GM23338 (cell line): ENCODE measurements at regions not wholly inside any gene's neighbourhood (a gene's known extent, or its start where the extent isn't known, plus 50 kb on each side); places are given as distances from the start of the nearest gene placed in this dataset.

ENCODE experiments used
- ATAC-seq: fragments of 200-7000 bp; cut with Tn5 transposase; 3 replicates; pipeline ENCODE4 v1.9.1; 2020
- DNase-seq: peaks from one replicate; pipeline ENCODE4 v3.0.0-alpha.2; 2015; ENCODE audit warnings: low spot score
- H2AFZ ChIP-seq: fragments of 200-600 bp; sonication (generic); 2 replicates; pipeline ENCODE4 v1.8.0; 2016; ENCODE audit warnings: antibody characterized with exemption, mild to moderate bottlenecking, moderate library complexity
- H3F3A ChIP-seq: fragments of 200-600 bp; sonication (generic); replicated peaks from 2 replicates; pipeline ENCODE4 v1.8.0; 2017; ENCODE audit warnings: antibody characterized with exemption, mixed run types, low read depth
- H3K27ac ChIP-seq: fragments of 200-600 bp; sonication (generic); 2 replicates; pipeline ENCODE4 v1.6.1; 2016; ENCODE audit warnings: low read depth
- H3K27me3 ChIP-seq: fragments of 200-600 bp; sonication (generic); 2 replicates; pipeline ENCODE4 v1.8.0; 2016; ENCODE audit warnings: mild to moderate bottlenecking, mixed run types, moderate library complexity; ENCODE audit not compliant: insufficient read depth
- H3K36me3 ChIP-seq: fragments of 200-600 bp; sonication (generic); 2 replicates; pipeline ENCODE4 v1.8.0; 2016; ENCODE audit warnings: mild to moderate bottlenecking; ENCODE audit not compliant: insufficient read depth
- H3K4me1 ChIP-seq: fragments of 200-600 bp; sonication (generic); 2 replicates; pipeline ENCODE4 v1.8.0; 2016; ENCODE audit warnings: mild to moderate bottlenecking, moderate library complexity; ENCODE audit not compliant: insufficient read depth
- H3K4me2 ChIP-seq: fragments of 200-600 bp; sonication (generic); 2 replicates; pipeline ENCODE4 v1.7.1; 2017; ENCODE audit warnings: mixed run types
- H3K4me3 ChIP-seq: fragments of 200-600 bp; sonication (generic); 2 replicates; pipeline ENCODE4 v1.6.1; 2016; ENCODE audit warnings: mixed run types
- H3K79me2 ChIP-seq: fragments of 200-600 bp; sonication (generic); replicated peaks from 2 replicates; pipeline ENCODE4 v1.8.0; 2017; ENCODE audit warnings: mild to moderate bottlenecking; ENCODE audit not compliant: insufficient read depth
- H3K9me2 ChIP-seq: fragments of 200-600 bp; sonication (generic); 2 replicates; pipeline ENCODE4 v1.8.0; 2017; ENCODE audit not compliant: insufficient read depth
- H4K20me1 ChIP-seq: fragments of 200-600 bp; sonication (generic); replicated peaks from 2 replicates; pipeline ENCODE4 v1.8.0; 2017; ENCODE audit warnings: mild to moderate bottlenecking; ENCODE audit not compliant: insufficient read depth
- H3K27ac Mint-ChIP-seq: 2 replicates; pipeline ENCODE4 v1.8.0; 2020; ENCODE audit warnings: inconsistent platforms, mild to moderate bottlenecking, moderate library complexity, mixed read lengths
- H3K27me3 Mint-ChIP-seq: 3 replicates; pipeline ENCODE4 v1.8.0; 2022; ENCODE audit warnings: low read depth, mild to moderate bottlenecking, moderate library complexity, mixed read lengths, inconsistent platforms; ENCODE audit not compliant: insufficient read depth, poor library complexity
- H3K36me3 Mint-ChIP-seq: 3 replicates; pipeline ENCODE4 v1.8.0; 2021; ENCODE audit warnings: low read depth, mild to moderate bottlenecking, inconsistent platforms, moderate library complexity, mixed read lengths
- H3K4me1 Mint-ChIP-seq: 3 replicates; pipeline ENCODE4 v1.8.0; 2020; ENCODE audit warnings: mild to moderate bottlenecking, inconsistent platforms, mixed read lengths
- H3K4me3 Mint-ChIP-seq: 3 replicates; pipeline ENCODE4 v1.8.0; 2021; ENCODE audit warnings: moderate library complexity, mild to moderate bottlenecking, inconsistent platforms, mixed read lengths
- H3K9me3 Mint-ChIP-seq: 3 replicates; pipeline ENCODE4 v1.8.0; 2020; ENCODE audit warnings: moderate library complexity, mild to moderate bottlenecking, inconsistent platforms, mixed read lengths
- EZH2 ChIP-seq: fragments of 200-600 bp; sonication (generic); IDR thresholded peaks from one replicate; pipeline ENCODE4 v1.8.0; 2017; ENCODE audit warnings: antibody characterized with exemption, mild to moderate bottlenecking, low read depth; ENCODE audit not compliant: unreplicated experiment
- EZH2phosphoT487 ChIP-seq: fragments of 200-600 bp; sonication (generic); IDR thresholded peaks from one replicate; pipeline ENCODE4 v1.8.1; 2018; ENCODE audit warnings: antibody characterized with exemption; ENCODE audit not compliant: unreplicated experiment
- JUNB ChIP-seq: IDR thresholded peaks from one replicate; pipeline ENCODE4 v1.6.1; 2016; ENCODE audit warnings: antibody characterized with exemption; ENCODE audit not compliant: unreplicated experiment
- POLR2AphosphoS5 ChIP-seq: IDR thresholded peaks from 2 replicates; pipeline ENCODE4 v1.6.1; 2016; ENCODE audit warnings: antibody characterized with exemption, low read depth
- STAT1 ChIP-seq: IDR thresholded peaks from one replicate; pipeline ENCODE4 v1.6.1; 2016; ENCODE audit warnings: antibody characterized with exemption; ENCODE audit not compliant: unreplicated experiment
- ZNF114 ChIP-seq: fragments of 250-450 bp; sonication (Bioruptor Pico); IDR thresholded peaks from 2 replicates; pipeline ENCODE4 v1.5.0; 2020; ENCODE audit warnings: mild to moderate bottlenecking, moderate library complexity
- ZNF331 ChIP-seq: fragments of 250-450 bp; sonication (Bioruptor Pico); IDR thresholded peaks from 2 replicates; pipeline ENCODE4 v1.5.0; 2020; ENCODE audit warnings: low read depth, mild to moderate bottlenecking, moderate library complexity
- TF ChIP-seq, protein P1 (sequence below): fragments of 250-450 bp; sonication (Bioruptor Pico); IDR thresholded peaks from 2 replicates; pipeline ENCODE4 v1.5.0; 2020; ENCODE audit warnings: mild to moderate bottlenecking, moderate library complexity
- TF ChIP-seq, protein P2 (sequence below), 2 experiments: fragments of 200-600 bp in 1 of 2; sonication (generic) in 1 of 2; conservative IDR thresholded peaks; 2 replicates each; pipeline versions ENCODE4 v1.5.1 to v1.6.1; 2016 to 2017; ENCODE audit warnings: antibody characterized with exemption in 2 of 2, low read depth in 2 of 2, mild to moderate bottlenecking in 2 of 2, moderate library complexity in 1 of 2
- TF ChIP-seq, protein P3 (sequence below): IDR thresholded peaks from 2 replicates; pipeline ENCODE4 v1.6.1; 2016; ENCODE audit warnings: antibody characterized with exemption

DNA sequence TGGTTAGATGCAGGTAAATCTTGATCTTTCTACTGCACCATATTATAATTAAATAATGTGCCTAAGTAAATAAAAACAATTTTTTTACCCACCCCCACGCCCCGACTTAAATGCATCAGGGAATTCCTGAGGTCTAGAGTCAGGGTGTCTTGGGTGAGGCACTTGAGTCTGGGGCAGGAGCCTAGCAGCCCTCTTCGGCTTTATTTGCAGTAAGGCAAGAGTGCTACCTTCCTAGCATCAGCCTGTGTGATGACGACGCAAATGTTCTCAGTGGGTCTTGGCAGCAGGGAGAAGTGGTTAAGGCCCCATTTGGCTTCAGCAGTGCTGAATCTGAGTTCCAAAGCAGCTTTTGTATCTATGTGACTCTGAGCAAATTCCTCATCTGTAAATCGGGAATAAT, 88.7 kb downstream of the POLR2M start:
- no peaks in the 10 kb centered on the region for H3K36me3 Mint-ChIP-seq
- ATAC-seq (no peak), DNase-seq (no peak)
- Histone ChIP-seq H3K4me2 (no peak overlapping the region), H3K36me3 (no peaks in the 10 kb centered on the region), H3K4me3 (no peak overlapping the region), H3K4me1 (no peaks in the 10 kb centered on the region), H3K79me2 (no peaks in the 10 kb centered on the region), H3K9me2 (no peaks in the 10 kb centered on the region), H3K27ac (no peak overlapping the region), H3F3A (no peaks in the 10 kb centered on the region), H4K20me1 (no peaks in the 10 kb centered on the region), H3K27me3 (no peaks in the 10 kb centered on the region), H2AFZ (peak overlapping the region; percentile 32; the same call in 1 of the 2 replicates)
- H3K4me1 Mint-ChIP-seq, result no peaks in the 10 kb centered on the region
- peaks cover under 1% of the 10 kb centered on the region for H3K27me3 Mint-ChIP-seq
- no peak overlapping the region for H3K27ac Mint-ChIP-seq
- H3K9me3 Mint-ChIP-seq, result no peaks in the 10 kb centered on the region
- H3K4me3 Mint-ChIP-seq, result no peak overlapping the region
- no peak for TF ChIP-seq STAT1
- TF ChIP-seq, protein P1, sequence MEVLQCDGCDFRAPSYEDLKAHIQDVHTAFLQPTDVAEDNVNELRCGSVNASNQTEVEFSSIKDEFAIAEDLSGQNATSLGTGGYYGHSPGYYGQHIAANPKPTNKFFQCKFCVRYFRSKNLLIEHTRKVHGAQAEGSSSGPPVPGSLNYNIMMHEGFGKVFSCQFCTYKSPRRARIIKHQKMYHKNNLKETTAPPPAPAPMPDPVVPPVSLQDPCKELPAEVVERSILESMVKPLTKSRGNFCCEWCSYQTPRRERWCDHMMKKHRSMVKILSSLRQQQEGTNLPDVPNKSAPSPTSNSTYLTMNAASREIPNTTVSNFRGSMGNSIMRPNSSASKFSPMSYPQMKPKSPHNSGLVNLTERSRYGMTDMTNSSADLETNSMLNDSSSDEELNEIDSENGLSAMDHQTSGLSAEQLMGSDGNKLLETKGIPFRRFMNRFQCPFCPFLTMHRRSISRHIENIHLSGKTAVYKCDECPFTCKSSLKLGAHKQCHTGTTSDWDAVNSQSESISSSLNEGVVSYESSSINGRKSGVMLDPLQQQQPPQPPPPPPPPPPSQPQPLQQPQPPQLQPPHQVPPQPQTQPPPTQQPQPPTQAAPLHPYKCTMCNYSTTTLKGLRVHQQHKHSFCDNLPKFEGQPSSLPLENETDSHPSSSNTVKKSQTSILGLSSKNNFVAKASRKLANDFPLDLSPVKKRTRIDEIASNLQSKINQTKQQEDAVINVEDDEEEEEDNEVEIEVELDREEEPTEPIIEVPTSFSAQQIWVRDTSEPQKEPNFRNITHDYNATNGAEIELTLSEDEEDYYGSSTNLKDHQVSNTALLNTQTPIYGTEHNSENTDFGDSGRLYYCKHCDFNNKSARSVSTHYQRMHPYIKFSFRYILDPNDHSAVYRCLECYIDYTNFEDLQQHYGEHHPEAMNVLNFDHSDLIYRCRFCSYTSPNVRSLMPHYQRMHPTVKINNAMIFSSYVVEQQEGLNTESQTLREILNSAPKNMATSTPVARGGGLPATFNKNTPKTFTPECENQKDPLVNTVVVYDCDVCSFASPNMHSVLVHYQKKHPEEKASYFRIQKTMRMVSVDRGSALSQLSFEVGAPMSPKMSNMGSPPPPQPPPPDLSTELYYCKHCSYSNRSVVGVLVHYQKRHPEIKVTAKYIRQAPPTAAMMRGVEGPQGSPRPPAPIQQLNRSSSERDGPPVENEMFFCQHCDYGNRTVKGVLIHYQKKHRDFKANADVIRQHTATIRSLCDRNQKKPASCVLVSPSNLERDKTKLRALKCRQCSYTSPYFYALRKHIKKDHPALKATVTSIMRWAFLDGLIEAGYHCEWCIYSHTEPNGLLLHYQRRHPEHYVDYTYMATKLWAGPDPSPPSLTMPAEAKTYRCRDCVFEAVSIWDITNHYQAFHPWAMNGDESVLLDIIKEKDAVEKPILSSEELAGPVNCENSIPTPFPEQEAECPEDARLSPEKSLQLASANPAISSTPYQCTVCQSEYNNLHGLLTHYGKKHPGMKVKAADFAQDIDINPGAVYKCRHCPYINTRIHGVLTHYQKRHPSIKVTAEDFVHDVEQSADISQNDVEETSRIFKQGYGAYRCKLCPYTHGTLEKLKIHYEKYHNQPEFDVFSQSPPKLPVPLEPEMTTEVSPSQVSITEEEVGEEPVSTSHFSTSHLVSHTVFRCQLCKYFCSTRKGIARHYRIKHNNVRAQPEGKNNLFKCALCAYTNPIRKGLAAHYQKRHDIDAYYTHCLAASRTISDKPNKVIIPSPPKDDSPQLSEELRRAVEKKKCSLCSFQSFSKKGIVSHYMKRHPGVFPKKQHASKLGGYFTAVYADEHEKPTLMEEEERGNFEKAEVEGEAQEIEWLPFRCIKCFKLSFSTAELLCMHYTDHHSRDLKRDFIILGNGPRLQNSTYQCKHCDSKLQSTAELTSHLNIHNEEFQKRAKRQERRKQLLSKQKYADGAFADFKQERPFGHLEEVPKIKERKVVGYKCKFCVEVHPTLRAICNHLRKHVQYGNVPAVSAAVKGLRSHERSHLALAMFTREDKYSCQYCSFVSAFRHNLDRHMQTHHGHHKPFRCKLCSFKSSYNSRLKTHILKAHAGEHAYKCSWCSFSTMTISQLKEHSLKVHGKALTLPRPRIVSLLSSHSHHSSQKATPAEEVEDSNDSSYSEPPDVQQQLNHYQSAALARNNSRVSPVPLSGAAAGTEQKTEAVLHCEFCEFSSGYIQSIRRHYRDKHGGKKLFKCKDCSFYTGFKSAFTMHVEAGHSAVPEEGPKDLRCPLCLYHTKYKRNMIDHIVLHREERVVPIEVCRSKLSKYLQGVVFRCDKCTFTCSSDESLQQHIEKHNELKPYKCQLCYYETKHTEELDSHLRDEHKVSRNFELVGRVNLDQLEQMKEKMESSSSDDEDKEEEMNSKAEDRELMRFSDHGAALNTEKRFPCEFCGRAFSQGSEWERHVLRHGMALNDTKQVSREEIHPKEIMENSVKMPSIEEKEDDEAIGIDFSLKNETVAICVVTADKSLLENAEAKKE (CRISPR knock-in tag), result no peak
- no peak for TF ChIP-seq JUNB
- TF ChIP-seq ZNF331 (CRISPR knock-in tag), result no peak
- TF ChIP-seq POLR2AphosphoS5, result no peak
- TF ChIP-seq, protein P2, sequence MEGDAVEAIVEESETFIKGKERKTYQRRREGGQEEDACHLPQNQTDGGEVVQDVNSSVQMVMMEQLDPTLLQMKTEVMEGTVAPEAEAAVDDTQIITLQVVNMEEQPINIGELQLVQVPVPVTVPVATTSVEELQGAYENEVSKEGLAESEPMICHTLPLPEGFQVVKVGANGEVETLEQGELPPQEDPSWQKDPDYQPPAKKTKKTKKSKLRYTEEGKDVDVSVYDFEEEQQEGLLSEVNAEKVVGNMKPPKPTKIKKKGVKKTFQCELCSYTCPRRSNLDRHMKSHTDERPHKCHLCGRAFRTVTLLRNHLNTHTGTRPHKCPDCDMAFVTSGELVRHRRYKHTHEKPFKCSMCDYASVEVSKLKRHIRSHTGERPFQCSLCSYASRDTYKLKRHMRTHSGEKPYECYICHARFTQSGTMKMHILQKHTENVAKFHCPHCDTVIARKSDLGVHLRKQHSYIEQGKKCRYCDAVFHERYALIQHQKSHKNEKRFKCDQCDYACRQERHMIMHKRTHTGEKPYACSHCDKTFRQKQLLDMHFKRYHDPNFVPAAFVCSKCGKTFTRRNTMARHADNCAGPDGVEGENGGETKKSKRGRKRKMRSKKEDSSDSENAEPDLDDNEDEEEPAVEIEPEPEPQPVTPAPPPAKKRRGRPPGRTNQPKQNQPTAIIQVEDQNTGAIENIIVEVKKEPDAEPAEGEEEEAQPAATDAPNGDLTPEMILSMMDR (conservative IDR thresholded peaks at IDR 0.05; ENCODE audit: low read depth in 2 of 2), result no peak
- no peak for TF ChIP-seq EZH2phosphoT487
- TF ChIP-seq, protein P3, sequence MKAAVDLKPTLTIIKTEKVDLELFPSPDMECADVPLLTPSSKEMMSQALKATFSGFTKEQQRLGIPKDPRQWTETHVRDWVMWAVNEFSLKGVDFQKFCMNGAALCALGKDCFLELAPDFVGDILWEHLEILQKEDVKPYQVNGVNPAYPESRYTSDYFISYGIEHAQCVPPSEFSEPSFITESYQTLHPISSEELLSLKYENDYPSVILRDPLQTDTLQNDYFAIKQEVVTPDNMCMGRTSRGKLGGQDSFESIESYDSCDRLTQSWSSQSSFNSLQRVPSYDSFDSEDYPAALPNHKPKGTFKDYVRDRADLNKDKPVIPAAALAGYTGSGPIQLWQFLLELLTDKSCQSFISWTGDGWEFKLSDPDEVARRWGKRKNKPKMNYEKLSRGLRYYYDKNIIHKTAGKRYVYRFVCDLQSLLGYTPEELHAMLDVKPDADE, result no peak
- no peak for TF ChIP-seq ZNF114
- no peak for TF ChIP-seq EZH2
